GM12875 (cell line): ENCODE measurements at regions not wholly inside any gene's neighbourhood (a gene's known extent, or its start where the extent isn't known, plus 50 kb on each side); places are given as distances from the start of the nearest gene placed in this dataset.

ENCODE experiments used
- H3K4me3 ChIP-seq: one replicate; pipeline ENCODE4 v1.5.1; 2011; ENCODE audit warnings: low read depth, low read length, control low read depth
- CTCF ChIP-seq: IDR thresholded peaks from 2 replicates; pipeline ENCODE4 v1.5.1; 2011; ENCODE audit warnings: low read depth, mild to moderate bottlenecking, control low read depth, inconsistent platforms, low read length, moderate library complexity, borderline replicate concordance; ENCODE audit not compliant: insufficient read depth

GRCh38 chr1:177848577-177848976, 121.3 kb downstream of the SEC16B start:
- no peak for TF ChIP-seq CTCF
- H3K4me3 ChIP-seq: no peak overlapping the region

GRCh38 chr1:177847843-177848242, 122.0 kb downstream of the SEC16B start:
- H3K4me3 ChIP-seq: no peak overlapping the region
- no peak for TF ChIP-seq CTCF

- no peak overlapping the region for H3K4me3 ChIP-seq
- no peak for TF ChIP-seq CTCF
These were observed 130.9 kb downstream of the SEC16B start for GRCh38 chr1:177838907-177839485.

GRCh38 chr1:177833631-177834030, 136.2 kb downstream of the SEC16B start:
- H3K4me3 ChIP-seq: no peak overlapping the region
- TF ChIP-seq CTCF: no peak

- TF ChIP-seq CTCF: no peak
- no peak overlapping the region for H3K4me3 ChIP-seq
These were observed 139.2 kb downstream of the SEC16B start for GRCh38 chr1:177830531-177831135.

GRCh38 chr1:177825276-177825901, 144.5 kb downstream of the SEC16B start:
- no peak overlapping the region for H3K4me3 ChIP-seq
- TF ChIP-seq CTCF: no peak

- TF ChIP-seq CTCF: no peak
These were observed 145.3 kb downstream of the SEC16B start for GRCh38 chr1:177824508-177824982.

More at GRCh38 chr1:177824508-177824982, 145.3 kb downstream of the SEC16B start:
- H3K4me3 ChIP-seq: no peak overlapping the region
